ENCODE measurements at regions not wholly inside any gene's neighbourhood (a gene's known extent, or its start where the extent isn't known, plus 50 kb on each side); places are given as distances from the start of the nearest gene placed in this dataset.
"Not testable (repeated sequence)": the region's sequence is repeated elsewhere in the genome, so short reads cannot be mapped to it uniquely, and the experiment has no call there.

DNA sequence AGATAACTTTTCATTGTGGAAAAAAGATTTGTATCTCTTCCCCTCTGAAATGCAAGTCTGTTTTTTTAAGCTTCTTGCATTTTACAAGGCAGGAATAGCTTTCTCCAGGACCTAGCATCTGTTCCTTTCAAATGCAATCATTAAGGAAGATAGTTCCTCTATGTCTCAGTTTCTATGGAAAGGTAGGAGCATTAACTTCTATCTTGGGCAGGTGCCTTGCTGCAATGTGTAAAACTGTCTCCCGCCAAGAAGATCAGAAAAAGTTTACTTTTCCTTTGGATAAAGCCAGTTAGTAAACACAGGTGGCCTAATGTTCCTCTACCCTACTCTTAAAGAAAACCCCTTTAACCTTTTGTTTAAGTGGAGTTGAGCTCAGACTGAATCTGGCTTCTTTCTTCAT is 560.6 kb upstream of the CYLC2 start:
- POLR2A ChIA-PET = no interaction called here

DNA sequence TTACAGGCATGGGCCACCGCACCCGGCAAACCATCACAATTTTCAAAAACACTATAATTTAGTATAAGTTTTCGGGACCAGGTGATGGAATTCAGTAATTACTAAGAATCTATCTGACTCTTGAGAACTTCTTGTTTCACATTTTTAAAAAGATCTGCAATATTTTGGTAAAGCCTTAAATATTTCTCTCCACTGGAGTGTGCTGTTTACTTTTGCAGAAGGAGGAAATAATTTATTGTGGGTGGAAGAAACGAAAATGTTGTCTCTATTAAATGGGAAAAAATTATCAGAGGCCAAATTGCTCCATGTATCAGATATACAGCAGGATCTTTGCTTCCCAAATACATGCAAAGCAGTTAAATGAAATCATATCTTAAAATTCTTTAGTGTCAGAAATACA is 566.8 kb upstream of the CYLC2 start:
- no CpG with 5 or more reads among the region's 4 CpGs for WGBS (ENCODE audit: insufficient coverage)
- POLR2A ChIA-PET = no interaction called here
- CTCF ChIA-PET = no interaction called here
- H3K36me3 ChIP-seq (ENCODE audit: control insufficient read depth in 4 of 4, insufficient read depth in 4 of 4, low read length in 3 of 4) = no peaks in the 10 kb centered on the region
- no peaks in the 10 kb centered on the region for H3K27me3 ChIP-seq (replicated peaks in 2 of 5; ENCODE audit: control insufficient read depth in 4 of 5, insufficient read depth in 5 of 5, low read length in 4 of 5)
- no peak overlapping the region for H3K27ac ChIP-seq (ENCODE audit: insufficient read depth in 1 of 2, low read depth in 1 of 2, low read length in 2 of 2, poor library complexity in 1 of 2, severe bottlenecking in 2 of 2)
- no peaks in the 10 kb centered on the region for H3K4me1 ChIP-seq (ENCODE audit: control extremely low read depth in 1 of 4, control insufficient read depth in 4 of 4, insufficient read depth in 4 of 4, low read length in 3 of 4)
- DNase-seq = no peak
- no peak overlapping the region for H3K4me3 ChIP-seq (ENCODE audit: control insufficient read depth in 1 of 7, extremely low read depth in 1 of 7, insufficient read depth in 4 of 7, low read depth in 2 of 7, low read length in 6 of 7)
- H3K9me3 ChIP-seq (ENCODE audit: control extremely low read depth in 1 of 5, control insufficient read depth in 4 of 5, insufficient read depth in 2 of 5, low read depth in 1 of 5, low read length in 4 of 5) = no peaks in the 10 kb centered on the region

More for the DNA sequence above, 560.6 kb upstream of the CYLC2 start:
- Histone ChIP-seq H3K9me3 (ENCODE audit: control extremely low read depth in 1 of 5, control insufficient read depth in 4 of 5, insufficient read depth in 2 of 5, low read depth in 1 of 5, low read length in 4 of 5) (no peaks in the 10 kb centered on the region), H3K4me1 (ENCODE audit: control extremely low read depth in 1 of 4, control insufficient read depth in 4 of 4, insufficient read depth in 4 of 4, low read length in 3 of 4) (no peaks in the 10 kb centered on the region), H3K27me3 (replicated peaks in 2 of 5; ENCODE audit: control insufficient read depth in 4 of 5, insufficient read depth in 5 of 5, low read length in 4 of 5) (no peaks in the 10 kb centered on the region), H3K27ac (ENCODE audit: insufficient read depth in 1 of 2, low read depth in 1 of 2, low read length in 2 of 2, poor library complexity in 1 of 2, severe bottlenecking in 2 of 2) (no peak overlapping the region), H3K4me3 (ENCODE audit: control insufficient read depth in 1 of 7, extremely low read depth in 1 of 7, insufficient read depth in 4 of 7, low read depth in 2 of 7, low read length in 6 of 7) (no peak overlapping the region), H3K36me3 (ENCODE audit: control insufficient read depth in 4 of 4, insufficient read depth in 4 of 4, low read length in 3 of 4) (no peaks in the 10 kb centered on the region)
- 60% methylated on average over 1 of the region's 1 CpG for WGBS (ENCODE audit: insufficient coverage)
- CTCF ChIA-PET = no interaction called here
- no peak for DNase-seq

GRCh38 chr9:102416251-102416650 is 578.9 kb upstream of the CYLC2 start:
- DNase-seq; H3K36me3 ChIP-seq (ENCODE audit: control insufficient read depth in 4 of 4, insufficient read depth in 4 of 4, low read length in 3 of 4); CTCF ChIA-PET; H3K27me3 ChIP-seq (replicated peaks in 2 of 5; ENCODE audit: control insufficient read depth in 4 of 5, insufficient read depth in 5 of 5, low read length in 4 of 5); H3K4me3 ChIP-seq (ENCODE audit: control insufficient read depth in 1 of 7, extremely low read depth in 1 of 7, insufficient read depth in 4 of 7, low read depth in 2 of 7, low read length in 6 of 7); H3K4me1 ChIP-seq (ENCODE audit: control extremely low read depth in 1 of 4, control insufficient read depth in 4 of 4, insufficient read depth in 4 of 4, low read length in 3 of 4); POLR2A ChIA-PET; H3K27ac ChIP-seq (ENCODE audit: insufficient read depth in 1 of 2, low read depth in 1 of 2, low read length in 2 of 2, poor library complexity in 1 of 2, severe bottlenecking in 2 of 2): not testable (repeated sequence)
- WGBS (ENCODE audit: insufficient coverage) = 100% methylated on average over 2 of the region's 3 CpGs
- H3K9me3 ChIP-seq (ENCODE audit: control extremely low read depth in 1 of 5, control insufficient read depth in 4 of 5, insufficient read depth in 2 of 5, low read depth in 1 of 5, low read length in 4 of 5) = peaks cover 0 to 11% (median 6%) of the 10 kb centered on the region in 5 experiments

DNA sequence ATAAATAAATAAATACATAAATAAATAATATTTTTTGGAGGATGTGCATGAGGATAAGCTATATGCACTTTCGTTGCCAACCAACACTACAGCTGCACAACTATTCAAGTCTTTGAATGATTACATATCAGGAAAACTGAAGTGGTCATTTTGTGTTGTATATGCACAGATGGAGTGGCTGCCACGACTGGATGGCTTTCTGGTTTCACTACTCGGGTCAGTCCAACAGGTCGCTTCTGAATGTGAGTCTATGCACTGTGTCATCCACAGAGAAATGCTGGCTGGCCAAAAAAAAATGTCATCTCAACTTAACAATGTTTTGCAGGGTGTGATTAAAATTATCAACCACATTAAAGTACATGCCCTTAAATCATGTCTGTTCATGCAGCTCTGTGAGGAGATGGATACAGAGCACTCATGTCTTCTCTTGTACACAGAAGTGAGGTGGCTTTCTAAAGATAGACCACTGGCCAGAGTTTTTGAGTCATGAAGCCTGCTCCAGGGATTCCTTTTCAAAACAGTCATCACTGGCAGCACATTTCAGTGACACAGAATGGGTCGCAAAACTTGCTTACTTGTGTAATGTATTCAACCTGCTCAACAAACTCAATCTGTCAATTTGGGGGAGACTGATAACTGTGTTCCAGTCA is 589.8 kb upstream of the CYLC2 start:
- H3K4me3 ChIP-seq (ENCODE audit: control insufficient read depth in 1 of 7, extremely low read depth in 1 of 7, insufficient read depth in 4 of 7, low read depth in 2 of 7, low read length in 6 of 7) = no peak overlapping the region
- ChIA-PET POLR2A (no interaction called here), CTCF (interaction anchor here (0.6 kb wide), 1 partner anchor 67 kb away, joined by 3 read pairs; no protein-coding TSS in a partner anchor)
- DNase-seq = no peak
- no peaks in the 10 kb centered on the region for H3K27me3 ChIP-seq (replicated peaks in 2 of 5; ENCODE audit: control insufficient read depth in 4 of 5, insufficient read depth in 5 of 5, low read length in 4 of 5)
- 91% methylated on average over 4 of the region's 5 CpGs for WGBS (ENCODE audit: insufficient coverage)
- H3K9me3 ChIP-seq (ENCODE audit: control extremely low read depth in 1 of 5, control insufficient read depth in 4 of 5, insufficient read depth in 2 of 5, low read depth in 1 of 5, low read length in 4 of 5) = peaks cover 0 to 1% (median 0%) of the 10 kb centered on the region in 5 experiments
- H3K4me1 ChIP-seq (ENCODE audit: control extremely low read depth in 1 of 4, control insufficient read depth in 4 of 4, insufficient read depth in 4 of 4, low read length in 3 of 4) = no peaks in the 10 kb centered on the region
- no peak overlapping the region for H3K27ac ChIP-seq (ENCODE audit: insufficient read depth in 1 of 2, low read depth in 1 of 2, low read length in 2 of 2, poor library complexity in 1 of 2, severe bottlenecking in 2 of 2)
- no peaks in the 10 kb centered on the region for H3K36me3 ChIP-seq (ENCODE audit: control insufficient read depth in 4 of 4, insufficient read depth in 4 of 4, low read length in 3 of 4)

DNA sequence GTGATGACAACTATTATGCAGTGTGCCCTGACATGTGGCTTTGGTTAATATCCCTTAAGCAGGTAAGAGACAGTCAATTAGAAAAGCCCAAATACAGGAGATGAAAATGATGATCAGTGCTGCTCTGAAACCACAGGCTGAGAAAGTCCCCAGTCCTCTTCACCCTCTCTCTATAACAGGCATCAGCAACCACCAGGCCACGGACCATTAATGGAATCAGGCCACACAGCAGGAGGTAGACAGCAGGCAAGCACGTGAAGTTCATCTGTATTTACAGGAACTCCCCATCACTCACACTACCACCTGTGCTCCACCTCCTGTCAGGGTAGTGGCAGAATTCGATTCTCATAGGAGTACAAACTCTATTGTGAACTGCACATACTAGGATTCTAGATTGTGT is 591.6 kb upstream of the CYLC2 start:
- H3K4me1 ChIP-seq (ENCODE audit: control extremely low read depth in 1 of 4, control insufficient read depth in 4 of 4, insufficient read depth in 4 of 4, low read length in 3 of 4) = no peaks in the 10 kb centered on the region
- CTCF ChIA-PET = no interaction called here
- no peak overlapping the region for H3K4me3 ChIP-seq (ENCODE audit: control insufficient read depth in 1 of 7, extremely low read depth in 1 of 7, insufficient read depth in 4 of 7, low read depth in 2 of 7, low read length in 6 of 7)
- POLR2A ChIA-PET = no interaction called here
- peaks cover 0 to 1% (median 0%) of the 10 kb centered on the region in 5 experiments for H3K9me3 ChIP-seq (ENCODE audit: control extremely low read depth in 1 of 5, control insufficient read depth in 4 of 5, insufficient read depth in 2 of 5, low read depth in 1 of 5, low read length in 4 of 5)
- H3K36me3 ChIP-seq (ENCODE audit: control insufficient read depth in 4 of 4, insufficient read depth in 4 of 4, low read length in 3 of 4) = no peaks in the 10 kb centered on the region
- no peak for DNase-seq
- no peaks in the 10 kb centered on the region for H3K27me3 ChIP-seq (replicated peaks in 2 of 5; ENCODE audit: control insufficient read depth in 4 of 5, insufficient read depth in 5 of 5, low read length in 4 of 5)
- 93% methylated on average over 2 of the region's 3 CpGs for WGBS (ENCODE audit: insufficient coverage)
- H3K27ac ChIP-seq (ENCODE audit: insufficient read depth in 1 of 2, low read depth in 1 of 2, low read length in 2 of 2, poor library complexity in 1 of 2, severe bottlenecking in 2 of 2) = no peak overlapping the region

GRCh38 chr9:102398205-102398604 is 596.9 kb upstream of the CYLC2 start:
- ChIA-PET POLR2A (no interaction called here), CTCF (no interaction called here)
- H3K4me3 ChIP-seq (ENCODE audit: control insufficient read depth in 1 of 7, extremely low read depth in 1 of 7, insufficient read depth in 4 of 7, low read depth in 2 of 7, low read length in 6 of 7) = no peak overlapping the region
- H3K9me3 ChIP-seq (ENCODE audit: control extremely low read depth in 1 of 5, control insufficient read depth in 4 of 5, insufficient read depth in 2 of 5, low read depth in 1 of 5, low read length in 4 of 5) = peaks cover 0 to 1% (median 0%) of the 10 kb centered on the region in 5 experiments
- no peaks in the 10 kb centered on the region for H3K4me1 ChIP-seq (ENCODE audit: control extremely low read depth in 1 of 4, control insufficient read depth in 4 of 4, insufficient read depth in 4 of 4, low read length in 3 of 4)
- H3K27me3 ChIP-seq (replicated peaks in 2 of 5; ENCODE audit: control insufficient read depth in 4 of 5, insufficient read depth in 5 of 5, low read length in 4 of 5) = no peaks in the 10 kb centered on the region
- H3K27ac ChIP-seq (ENCODE audit: insufficient read depth in 1 of 2, low read depth in 1 of 2, low read length in 2 of 2, poor library complexity in 1 of 2, severe bottlenecking in 2 of 2) = no peak overlapping the region
- H3K36me3 ChIP-seq (ENCODE audit: control insufficient read depth in 4 of 4, insufficient read depth in 4 of 4, low read length in 3 of 4) = no peaks in the 10 kb centered on the region
- no peak for DNase-seq

- H3K4me1 ChIP-seq (ENCODE audit: control extremely low read depth in 1 of 4, control insufficient read depth in 4 of 4, insufficient read depth in 4 of 4, low read length in 3 of 4); H3K36me3 ChIP-seq (ENCODE audit: control insufficient read depth in 4 of 4, insufficient read depth in 4 of 4, low read length in 3 of 4); H3K9me3 ChIP-seq (ENCODE audit: control extremely low read depth in 1 of 5, control insufficient read depth in 4 of 5, insufficient read depth in 2 of 5, low read depth in 1 of 5, low read length in 4 of 5); DNase-seq; H3K4me3 ChIP-seq (ENCODE audit: control insufficient read depth in 1 of 7, extremely low read depth in 1 of 7, insufficient read depth in 4 of 7, low read depth in 2 of 7, low read length in 6 of 7); H3K27me3 ChIP-seq (replicated peaks in 2 of 5; ENCODE audit: control insufficient read depth in 4 of 5, insufficient read depth in 5 of 5, low read length in 4 of 5); POLR2A ChIA-PET; H3K27ac ChIP-seq (ENCODE audit: insufficient read depth in 1 of 2, low read depth in 1 of 2, low read length in 2 of 2, poor library complexity in 1 of 2, severe bottlenecking in 2 of 2): not testable (repeated sequence)
- no CpG with 5 or more reads among the region's 2 CpGs for WGBS (ENCODE audit: insufficient coverage)
- CTCF ChIA-PET = interaction anchor here (0.6 kb wide), 1 partner anchor 11 kb away, joined by 3 read pairs; no protein-coding TSS in a partner anchor
Measured at GRCh38 chr9:102385620-102386019, 609.5 kb upstream of the CYLC2 start.

Data from common myeloid progenitor, CD34-positive (primary cell).